Muscle layer of duodenum (tissue), 2 donors: ENCODE measurements at regions not wholly inside any gene's neighbourhood (a gene's known extent, or its start where the extent isn't known, plus 50 kb on each side); places are given as distances from the start of the nearest gene placed in this dataset.

Experiments used
- H3K27ac ChIP-seq: one replicate; pipeline ENCODE4 v1.7.0; 2013; ENCODE audit warnings: mild to moderate bottlenecking, low read length
- H3K27me3 ChIP-seq: one replicate; pipeline ENCODE4 v1.7.0; 2013; ENCODE audit warnings: low read depth, mild to moderate bottlenecking, control low read depth, low read length
- H3K36me3 ChIP-seq, 2 donors: one replicate each; pipeline ENCODE4 v1.7.0; 2013; ENCODE audit warnings: low read length in 2 of 2, control low read depth in 1 of 2, mild to moderate bottlenecking in 1 of 2; ENCODE audit not compliant: insufficient read depth in 2 of 2, control insufficient read depth in 1 of 2
- H3K4me1 ChIP-seq, 2 donors: one replicate each; pipeline ENCODE4 v1.7.0; 2013; ENCODE audit warnings: low read length in 2 of 2, mild to moderate bottlenecking in 2 of 2, control low read depth in 1 of 2, moderate library complexity in 1 of 2; ENCODE audit not compliant: insufficient read depth in 2 of 2, control insufficient read depth in 1 of 2
- H3K4me3 ChIP-seq, 2 donors: one replicate each; pipeline ENCODE4 v1.7.0; 2013; ENCODE audit warnings: low read length in 2 of 2, low read depth in 1 of 2, mild to moderate bottlenecking in 1 of 2
- H3K9me3 ChIP-seq, 2 donors: one replicate each; pipeline ENCODE4 v1.7.0; 2013; ENCODE audit warnings: low read length in 2 of 2, control low read depth in 1 of 2, mild to moderate bottlenecking in 1 of 2; ENCODE audit not compliant: control insufficient read depth in 1 of 2
- donor health status: healthy.

GRCh38 chr1:219269171-219269570 lies 95.5 kb downstream of the LYPLAL1 start:
- no peak overlapping the region for H3K4me3 ChIP-seq
- no peaks in the 10 kb centered on the region for H3K36me3 ChIP-seq
- no peaks in the 10 kb centered on the region for H3K27me3 ChIP-seq
- H3K4me1 ChIP-seq, result peaks cover 0 to 5% of the 10 kb centered on the region in 2 donors
- H3K27ac ChIP-seq, result no peak overlapping the region
- H3K9me3 ChIP-seq, result no peaks in the 10 kb centered on the region

DNA sequence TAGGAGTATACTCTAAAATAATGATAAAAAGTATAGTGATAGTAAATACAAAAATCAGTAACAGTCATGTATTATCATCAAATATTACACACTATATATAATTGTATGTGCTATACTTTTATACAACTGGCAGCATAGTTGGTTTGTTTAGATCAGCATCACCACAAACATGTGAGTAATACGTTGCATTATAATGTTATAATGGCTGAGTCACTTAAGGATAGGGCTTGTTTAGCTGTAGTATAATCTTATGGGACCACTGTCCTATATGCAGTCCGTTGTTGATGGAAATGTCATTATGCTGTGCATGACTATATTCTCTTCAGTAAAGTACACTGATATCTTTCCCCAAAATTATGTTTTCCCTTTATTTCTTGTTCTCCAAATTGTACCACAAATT lies 92.8 kb downstream of the LYPLAL1 start:
- Histone ChIP-seq H3K4me3 (no peak overlapping the region), H3K36me3 (no peaks in the 10 kb centered on the region), H3K27ac (no peak overlapping the region), H3K9me3 (peaks cover 0 to 2% of the 10 kb centered on the region in 2 donors), H3K4me1 (peaks cover 0 to 4% of the 10 kb centered on the region in 2 donors), H3K27me3 (no peaks in the 10 kb centered on the region)

- H3K9me3 ChIP-seq, result peaks cover 0 to 7% of the 10 kb centered on the region in 2 donors
- no peaks in the 10 kb centered on the region for H3K36me3 ChIP-seq
- H3K27ac ChIP-seq, result no peak overlapping the region
- no peaks in the 10 kb centered on the region for H3K27me3 ChIP-seq
- H3K4me3 ChIP-seq, result no peak overlapping the region
- H3K4me1 ChIP-seq, result no peaks in the 10 kb centered on the region
These were observed 91.4 kb downstream of the LYPLAL1 start for GRCh38 chr1:219265026-219265515.

DNA sequence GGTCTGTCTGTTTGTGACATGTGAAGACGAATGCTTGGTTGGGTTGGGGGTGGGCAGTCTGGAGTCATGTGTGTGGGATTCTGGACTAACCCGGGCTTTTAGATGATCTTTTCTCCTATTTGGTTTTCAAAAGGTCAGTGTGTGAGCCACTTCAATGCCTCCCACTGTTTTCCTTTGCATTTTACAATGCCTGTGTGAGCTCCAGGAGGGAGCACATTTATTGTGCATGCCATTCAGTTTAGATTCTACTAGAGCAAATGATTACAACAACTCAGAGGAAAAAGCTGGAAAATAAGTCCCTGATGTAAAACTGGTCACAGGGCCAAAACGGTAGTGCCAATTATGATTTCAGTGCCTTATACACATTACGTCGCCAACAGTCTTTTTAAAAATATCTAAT lies 90.9 kb downstream of the LYPLAL1 start:
- H3K4me1 ChIP-seq, result no peaks in the 10 kb centered on the region
- H3K4me3 ChIP-seq, result no peak overlapping the region
- peaks cover 0 to 7% of the 10 kb centered on the region in 2 donors for H3K9me3 ChIP-seq
- H3K36me3 ChIP-seq, result no peaks in the 10 kb centered on the region
- no peaks in the 10 kb centered on the region for H3K27me3 ChIP-seq
- H3K27ac ChIP-seq, result no peak overlapping the region
